ENCODE measurements at regions not wholly inside any gene's neighbourhood (a gene's known extent, or its start where the extent isn't known, plus 50 kb on each side); places are given as distances from the start of the nearest gene placed in this dataset.

DNA sequence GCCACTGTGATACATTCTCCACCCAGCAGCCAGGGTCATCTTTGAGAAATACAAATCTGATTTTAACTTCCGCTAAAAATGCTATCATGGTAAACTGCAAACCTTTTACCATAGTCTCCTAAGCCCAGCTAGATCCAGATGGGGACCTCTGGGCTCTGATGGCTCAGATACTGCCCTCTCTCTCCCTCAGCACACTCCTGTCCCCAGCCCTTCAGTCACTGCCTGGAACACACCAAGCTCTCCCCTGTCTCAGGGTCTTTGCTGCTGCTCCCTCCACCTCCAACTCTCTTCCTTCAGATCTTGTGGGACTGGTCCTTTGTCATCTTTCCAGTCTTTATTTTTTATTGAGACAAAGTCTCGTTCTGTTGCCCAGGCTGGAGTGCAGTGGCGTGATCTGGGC is 65.1 kb downstream of the SPRY4 start:
- Histone ChIP-seq H3K9me3 (ENCODE audit: insufficient read depth, low read length) (no peaks in the 10 kb centered on the region), H3K9ac (ENCODE audit: insufficient read length, low read depth) (no peak overlapping the region), H3K4me3 (ENCODE audit: insufficient read length, low read depth) (no peak overlapping the region), H3K4me1 (ENCODE audit: insufficient read depth, insufficient read length) (peaks cover 1% of the 10 kb centered on the region), H3K36me3 (ENCODE audit: insufficient read depth, insufficient read length, low read length) (no peaks in the 10 kb centered on the region), H3K27me3 (ENCODE audit: insufficient read depth, insufficient read length) (no peaks in the 10 kb centered on the region)
- no peak for DNase-seq (ENCODE audit: low read depth, low spot score)
- TF ChIP-seq ZNF274 (IDR thresholded peaks at IDR 0.05; ENCODE audit: low read depth, low read length): no peak
- no peak for TF ChIP-seq YY1 (IDR thresholded peaks at IDR 0.05; ENCODE audit: insufficient read depth, insufficient read length)
- TF ChIP-seq SUZ12 (IDR thresholded peaks at IDR 0.05; ENCODE audit: extremely low read depth, insufficient read depth, insufficient read length): no peak

DNA sequence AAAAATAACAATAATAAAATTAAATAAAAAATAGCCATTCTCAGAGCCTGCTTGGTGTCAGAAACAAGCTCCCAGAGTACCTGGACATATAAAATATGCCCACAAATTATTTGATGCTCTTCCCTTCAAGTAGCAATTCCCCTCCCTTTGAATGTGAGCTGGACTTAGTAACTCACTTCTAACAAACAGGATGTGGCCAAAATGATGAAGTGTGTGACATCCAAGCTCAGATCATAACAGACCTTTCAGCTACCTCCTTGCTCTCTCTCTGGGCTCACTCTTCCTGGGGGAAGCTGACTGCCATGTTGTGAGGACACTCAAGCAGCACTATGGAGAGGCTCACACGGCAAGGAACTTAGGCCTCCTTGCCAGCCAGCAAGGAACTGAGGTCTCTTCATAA is 69.0 kb downstream of the SPRY4 start:
- Histone ChIP-seq H3K4me3 (ENCODE audit: insufficient read length, low read depth) (no peak overlapping the region), H3K4me1 (ENCODE audit: insufficient read depth, insufficient read length) (no peaks in the 10 kb centered on the region), H3K9me3 (ENCODE audit: insufficient read depth, low read length) (no peaks in the 10 kb centered on the region), H3K9ac (ENCODE audit: insufficient read length, low read depth) (no peak overlapping the region), H3K27me3 (ENCODE audit: insufficient read depth, insufficient read length) (no peaks in the 10 kb centered on the region), H3K36me3 (ENCODE audit: insufficient read depth, insufficient read length, low read length) (no peaks in the 10 kb centered on the region)
- TF ChIP-seq YY1 (IDR thresholded peaks at IDR 0.05; ENCODE audit: insufficient read depth, insufficient read length) (no peak), SUZ12 (IDR thresholded peaks at IDR 0.05; ENCODE audit: extremely low read depth, insufficient read depth, insufficient read length) (no peak), ZNF274 (IDR thresholded peaks at IDR 0.05; ENCODE audit: low read depth, low read length) (no peak)
- no peak for DNase-seq (ENCODE audit: low read depth, low spot score)

- Histone ChIP-seq H3K27me3 (ENCODE audit: insufficient read depth, insufficient read length) (no peaks in the 10 kb centered on the region), H3K9ac (ENCODE audit: insufficient read length, low read depth) (no peak overlapping the region), H3K4me3 (ENCODE audit: insufficient read length, low read depth) (no peak overlapping the region), H3K36me3 (ENCODE audit: insufficient read depth, insufficient read length, low read length) (no peaks in the 10 kb centered on the region), H3K4me1 (ENCODE audit: insufficient read depth, insufficient read length) (no peaks in the 10 kb centered on the region), H3K9me3 (ENCODE audit: insufficient read depth, low read length) (no peaks in the 10 kb centered on the region)
- TF ChIP-seq ZNF274 (IDR thresholded peaks at IDR 0.05; ENCODE audit: low read depth, low read length) (no peak), YY1 (IDR thresholded peaks at IDR 0.05; ENCODE audit: insufficient read depth, insufficient read length) (no peak)
- no peak for DNase-seq (ENCODE audit: low read depth, low spot score)
These were observed 70.4 kb downstream of the SPRY4 start for GRCh38 chr5:142254431-142254830.

GRCh38 chr5:142253938-142254337 is 70.9 kb downstream of the SPRY4 start:
- H3K27me3 ChIP-seq (ENCODE audit: insufficient read depth, insufficient read length): no peaks in the 10 kb centered on the region
- no peaks in the 10 kb centered on the region for H3K36me3 ChIP-seq (ENCODE audit: insufficient read depth, insufficient read length, low read length)
- H3K4me3 ChIP-seq (ENCODE audit: insufficient read length, low read depth): no peak overlapping the region
- no peak for DNase-seq (ENCODE audit: low read depth, low spot score)
- no peaks in the 10 kb centered on the region for H3K9me3 ChIP-seq (ENCODE audit: insufficient read depth, low read length)
- TF ChIP-seq ZNF274 (IDR thresholded peaks at IDR 0.05; ENCODE audit: low read depth, low read length) (no peak), YY1 (IDR thresholded peaks at IDR 0.05; ENCODE audit: insufficient read depth, insufficient read length) (no peak), SUZ12 (IDR thresholded peaks at IDR 0.05; ENCODE audit: extremely low read depth, insufficient read depth, insufficient read length) (no peak)
- no peaks in the 10 kb centered on the region for H3K4me1 ChIP-seq (ENCODE audit: insufficient read depth, insufficient read length)
- no peak overlapping the region for H3K9ac ChIP-seq (ENCODE audit: insufficient read length, low read depth)

DNA sequence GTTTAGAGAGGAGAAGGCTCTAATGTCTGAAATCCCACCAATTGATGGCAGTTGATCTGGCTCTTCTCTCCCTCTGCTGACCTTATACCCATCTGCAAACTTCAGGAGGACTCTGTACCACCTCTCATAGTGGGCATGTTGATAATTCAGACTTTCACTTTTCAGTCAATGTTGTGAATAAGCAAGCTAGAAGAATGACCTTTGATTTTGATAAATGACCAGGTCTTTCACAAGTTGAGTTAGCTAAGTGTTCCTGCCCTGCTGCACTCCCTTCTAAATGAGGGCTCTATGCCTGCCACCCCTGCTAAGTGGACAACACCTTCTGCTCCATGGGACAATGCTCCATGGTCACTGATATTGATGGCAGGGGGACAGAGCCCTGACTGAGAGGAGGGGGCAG is 74.7 kb downstream of the SPRY4 start:
- H3K27me3 ChIP-seq (ENCODE audit: insufficient read depth, insufficient read length): no peaks in the 10 kb centered on the region

DNA sequence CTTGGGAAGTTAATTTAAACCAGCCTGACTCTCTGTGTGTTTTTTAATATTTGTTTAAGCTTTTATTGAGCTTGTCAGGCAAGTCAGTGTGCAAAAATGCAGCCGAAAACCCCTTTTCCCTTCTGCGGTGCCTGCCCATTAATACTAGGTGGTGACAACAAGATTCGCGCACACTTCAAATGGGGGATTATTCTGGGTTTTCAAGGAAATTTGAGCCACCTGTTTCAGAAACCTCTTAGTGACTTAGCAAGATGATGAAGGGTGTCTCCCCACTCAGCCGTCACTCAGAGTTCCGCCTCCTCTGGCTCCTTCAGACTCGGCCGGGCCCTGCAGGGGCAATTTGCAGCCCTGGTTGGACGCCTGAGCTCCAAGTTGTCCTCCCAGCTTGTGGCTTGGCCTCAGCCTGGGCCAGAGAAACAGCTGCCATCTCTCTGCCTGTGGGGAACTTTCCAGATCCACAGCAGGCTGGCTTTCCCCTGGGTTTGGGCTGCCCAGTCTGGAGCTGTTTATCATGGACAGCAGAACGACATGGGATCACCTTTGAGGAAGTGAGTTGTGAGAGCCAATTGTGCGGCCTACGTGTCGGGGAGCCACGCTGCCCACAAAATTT is 75.9 kb downstream of the SPRY4 start:
- Histone ChIP-seq H3K4me1 (ENCODE audit: insufficient read depth, insufficient read length) (no peaks in the 10 kb centered on the region), H3K27me3 (ENCODE audit: insufficient read depth, insufficient read length) (no peaks in the 10 kb centered on the region), H3K9me3 (ENCODE audit: insufficient read depth, low read length) (no peaks in the 10 kb centered on the region), H3K36me3 (ENCODE audit: insufficient read depth, insufficient read length, low read length) (no peaks in the 10 kb centered on the region), H3K4me3 (ENCODE audit: insufficient read length, low read depth) (no peak overlapping the region), H3K9ac (ENCODE audit: insufficient read length, low read depth) (no peak overlapping the region)
- TF ChIP-seq YY1 (IDR thresholded peaks at IDR 0.05; ENCODE audit: insufficient read depth, insufficient read length) (no peak), ZNF274 (IDR thresholded peaks at IDR 0.05; ENCODE audit: low read depth, low read length) (no peak), SUZ12 (IDR thresholded peaks at IDR 0.05; ENCODE audit: extremely low read depth, insufficient read depth, insufficient read length) (no peak)
- DNase-seq (ENCODE audit: low read depth, low spot score): no peak

More for the DNA sequence above, 74.7 kb downstream of the SPRY4 start:
- no peaks in the 10 kb centered on the region for H3K9me3 ChIP-seq (ENCODE audit: insufficient read depth, low read length)
- no peak overlapping the region for H3K9ac ChIP-seq (ENCODE audit: insufficient read length, low read depth)
- no peak for DNase-seq (ENCODE audit: low read depth, low spot score)
- H3K36me3 ChIP-seq (ENCODE audit: insufficient read depth, insufficient read length, low read length): no peaks in the 10 kb centered on the region
- no peak overlapping the region for H3K4me3 ChIP-seq (ENCODE audit: insufficient read length, low read depth)
- TF ChIP-seq ZNF274 (IDR thresholded peaks at IDR 0.05; ENCODE audit: low read depth, low read length) (no peak), YY1 (IDR thresholded peaks at IDR 0.05; ENCODE audit: insufficient read depth, insufficient read length) (no peak), SUZ12 (IDR thresholded peaks at IDR 0.05; ENCODE audit: extremely low read depth, insufficient read depth, insufficient read length) (no peak)
- no peaks in the 10 kb centered on the region for H3K4me1 ChIP-seq (ENCODE audit: insufficient read depth, insufficient read length)

DNA sequence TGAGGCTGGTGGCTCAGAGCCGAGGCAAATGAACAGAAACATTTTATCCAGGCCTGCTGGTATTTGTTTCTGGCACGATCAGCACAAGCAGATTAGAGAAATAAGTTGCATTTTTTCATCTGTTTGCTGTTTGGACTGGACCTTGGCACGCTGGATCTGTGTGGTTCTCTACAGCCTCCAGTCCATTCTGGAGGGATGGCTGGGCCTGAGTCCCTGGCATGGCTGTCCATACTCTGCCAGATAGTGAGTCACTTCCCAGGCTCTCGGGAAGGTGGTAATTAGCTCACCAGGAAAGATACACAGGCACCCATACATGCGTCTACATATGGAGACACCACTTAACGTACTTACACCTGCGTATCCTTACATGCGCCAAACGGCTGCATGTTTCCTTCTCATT is 78.6 kb downstream of the SPRY4 start:
- DNase-seq (ENCODE audit: low read depth, low spot score): no peak
- Histone ChIP-seq H3K36me3 (ENCODE audit: insufficient read depth, insufficient read length, low read length) (no peaks in the 10 kb centered on the region), H3K9ac (ENCODE audit: insufficient read length, low read depth) (no peak overlapping the region), H3K9me3 (ENCODE audit: insufficient read depth, low read length) (peaks cover 4% of the 10 kb centered on the region; the same call in 1 of the 2 replicates), H3K4me3 (ENCODE audit: insufficient read length, low read depth) (no peak overlapping the region), H3K27me3 (ENCODE audit: insufficient read depth, insufficient read length) (no peaks in the 10 kb centered on the region), H3K4me1 (ENCODE audit: insufficient read depth, insufficient read length) (no peaks in the 10 kb centered on the region)
- TF ChIP-seq YY1 (IDR thresholded peaks at IDR 0.05; ENCODE audit: insufficient read depth, insufficient read length) (no peak), ZNF274 (IDR thresholded peaks at IDR 0.05; ENCODE audit: low read depth, low read length) (no peak), SUZ12 (IDR thresholded peaks at IDR 0.05; ENCODE audit: extremely low read depth, insufficient read depth, insufficient read length) (no peak)
